Limb (tissue), 2 donors: ENCODE measurements at regions not wholly inside any gene's neighbourhood (a gene's known extent, or its start where the extent isn't known, plus 50 kb on each side); places are given as distances from the start of the nearest gene placed in this dataset.

Experiments
- DNase-seq, 2 donors: peaks; one replicate each; pipeline ENCODE4 v3.0.0-alpha.2; 2016; ENCODE audit errors: extremely low spot score in 2 of 2

GRCh38 chr4:98765771-98766170, 107.4 kb upstream of the TSPAN5 start:
- DNase-seq: no peak

GRCh38 chr4:98758182-98758581, 99.8 kb upstream of the TSPAN5 start:
- DNase-seq: no peak

DNA sequence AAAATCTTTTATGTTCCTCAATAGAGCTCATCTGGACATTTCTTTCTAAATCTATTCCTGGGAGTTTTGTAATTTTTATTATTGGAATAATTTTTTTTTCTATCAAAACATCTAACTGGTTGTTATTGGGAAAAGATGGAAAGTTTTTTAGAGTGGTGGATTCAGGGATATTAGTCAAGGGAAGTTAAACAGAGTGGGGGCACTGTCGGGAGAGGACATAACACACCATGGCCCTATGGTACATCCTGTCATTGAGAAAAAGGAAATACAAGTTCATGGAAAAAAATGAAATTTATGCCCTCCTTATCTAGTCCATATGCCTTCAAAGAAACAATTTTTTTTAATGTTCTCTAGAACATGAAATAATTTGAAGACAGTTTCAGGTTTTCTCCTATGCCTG, 96.3 kb upstream of the TSPAN5 start:
- DNase-seq: no peak

GRCh38 chr4:98749206-98749605, 90.8 kb upstream of the TSPAN5 start:
- no peak for DNase-seq

DNA sequence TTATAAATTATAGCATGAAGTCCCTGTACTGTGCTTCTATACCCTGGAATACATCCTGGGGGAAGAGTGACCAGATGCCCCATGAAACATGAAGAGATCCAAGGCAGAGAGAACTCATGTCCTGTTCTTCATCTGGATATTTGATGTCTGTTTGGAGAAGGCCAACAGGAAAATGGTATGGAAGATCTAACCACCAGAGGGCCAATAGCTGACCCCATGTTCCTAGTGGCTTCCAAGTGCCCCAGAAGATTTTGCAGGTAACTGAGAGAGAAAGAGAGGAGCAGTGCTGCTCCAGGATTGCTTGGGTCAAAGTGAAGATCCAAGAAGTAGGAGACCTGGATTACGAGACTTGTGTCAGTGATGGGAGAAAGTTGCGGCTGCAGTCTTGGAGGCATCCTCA, 90.2 kb upstream of the TSPAN5 start:
- no peak for DNase-seq

- DNase-seq: no peak
Measured at GRCh38 chr4:98747393-98748091, 89.1 kb upstream of the TSPAN5 start.

DNA sequence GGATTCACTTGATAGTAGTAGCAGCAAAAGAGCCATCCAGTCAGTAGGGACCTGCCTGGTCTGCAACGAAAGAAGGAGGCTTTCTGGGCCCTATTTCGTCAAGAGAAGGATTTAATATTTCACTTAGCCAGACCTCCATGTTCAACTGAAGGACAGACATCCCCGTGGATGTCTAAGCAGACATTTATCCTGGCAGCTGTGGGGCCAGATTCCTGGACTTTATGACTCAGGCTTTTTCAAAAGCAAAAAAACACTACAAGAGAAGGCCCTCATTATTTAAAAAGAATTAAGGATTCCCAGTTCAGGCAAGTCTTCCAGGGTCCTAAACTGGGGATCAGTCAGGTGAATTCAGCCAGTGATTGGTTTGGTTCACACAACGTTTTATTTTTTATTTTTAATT, 88.5 kb upstream of the TSPAN5 start:
- DNase-seq: no peak

DNA sequence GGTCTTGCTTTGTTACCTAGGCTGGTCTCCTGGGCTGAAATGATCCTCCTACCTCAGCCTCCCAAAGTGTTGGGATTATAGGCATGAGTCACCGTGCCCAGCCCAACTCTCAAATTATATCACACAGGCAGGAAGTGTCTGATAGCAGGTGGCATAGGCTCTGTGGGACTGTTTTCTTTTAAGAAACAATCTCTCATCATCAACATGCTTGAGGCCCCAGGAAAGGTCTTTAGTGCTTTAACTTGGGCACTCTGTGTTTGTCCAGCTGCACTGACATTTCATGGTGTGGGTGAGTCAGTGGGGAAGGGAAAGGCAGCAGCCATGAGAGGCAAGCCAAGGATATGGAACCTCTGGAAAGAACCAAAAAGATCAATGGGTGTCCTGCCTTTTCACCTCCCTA, 88.1 kb upstream of the TSPAN5 start:
- no peak for DNase-seq

DNA sequence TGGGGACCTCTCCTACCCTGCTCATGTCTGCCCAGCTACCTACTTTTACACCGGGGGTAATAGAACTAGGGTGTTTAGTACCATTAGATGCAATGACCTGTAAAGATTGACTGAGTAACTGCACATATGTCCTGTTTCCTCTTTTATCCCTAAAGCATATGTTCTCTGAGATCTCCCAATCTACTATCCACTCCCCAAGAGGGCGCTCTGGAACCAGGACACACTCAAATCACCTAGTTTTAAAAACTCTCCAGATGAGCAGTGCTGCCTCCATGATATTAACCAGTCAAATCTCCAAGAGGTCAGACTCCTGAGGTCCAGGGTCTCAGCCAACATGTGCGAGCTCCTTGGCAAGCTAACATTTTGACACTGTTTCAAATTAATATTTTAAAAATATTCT, 87.0 kb upstream of the TSPAN5 start:
- DNase-seq: no peak

- no peak for DNase-seq
Measured at GRCh38 chr4:98744372-98745150, 86.2 kb upstream of the TSPAN5 start.

DNA sequence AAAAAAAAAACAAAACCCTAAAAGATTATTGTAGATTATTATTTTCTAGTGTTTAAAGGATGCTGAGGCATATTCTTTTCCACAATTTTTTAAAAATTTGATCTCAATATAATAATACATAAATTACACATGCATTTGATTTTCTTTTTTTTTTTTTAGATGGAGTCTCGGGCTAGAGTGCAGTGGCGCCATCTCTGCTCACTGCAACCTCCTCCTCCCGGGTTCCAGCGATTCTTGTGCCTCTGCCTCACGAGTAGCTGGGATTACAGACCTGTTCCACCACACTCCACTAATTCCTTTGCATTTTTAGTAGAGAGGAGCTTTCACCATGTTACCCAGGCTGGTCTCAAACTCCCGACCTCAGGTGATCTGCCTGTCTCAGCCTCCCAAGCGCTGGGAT, 83.5 kb upstream of the TSPAN5 start:
- no peak for DNase-seq

DNA sequence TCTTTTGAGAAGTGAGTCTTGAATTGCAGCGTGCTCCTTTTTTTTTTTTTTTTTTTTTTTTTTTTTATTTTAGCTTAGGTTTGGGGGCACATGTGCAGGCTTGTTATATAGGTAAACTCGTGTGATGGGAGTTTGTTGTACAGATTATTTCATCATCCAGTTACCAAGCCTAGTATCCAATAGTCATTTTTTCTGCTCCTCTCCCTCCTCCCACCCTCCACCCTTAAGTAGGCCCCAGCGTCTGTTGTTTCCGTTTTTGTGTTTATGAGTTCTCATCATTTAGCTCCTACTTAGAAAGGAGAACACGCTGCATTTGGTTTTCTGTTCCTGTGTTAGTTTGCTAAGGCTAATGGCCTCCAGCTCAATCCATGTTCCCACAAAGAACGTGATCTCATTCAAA, 81.3 kb upstream of the TSPAN5 start:
- no peak for DNase-seq

DNA sequence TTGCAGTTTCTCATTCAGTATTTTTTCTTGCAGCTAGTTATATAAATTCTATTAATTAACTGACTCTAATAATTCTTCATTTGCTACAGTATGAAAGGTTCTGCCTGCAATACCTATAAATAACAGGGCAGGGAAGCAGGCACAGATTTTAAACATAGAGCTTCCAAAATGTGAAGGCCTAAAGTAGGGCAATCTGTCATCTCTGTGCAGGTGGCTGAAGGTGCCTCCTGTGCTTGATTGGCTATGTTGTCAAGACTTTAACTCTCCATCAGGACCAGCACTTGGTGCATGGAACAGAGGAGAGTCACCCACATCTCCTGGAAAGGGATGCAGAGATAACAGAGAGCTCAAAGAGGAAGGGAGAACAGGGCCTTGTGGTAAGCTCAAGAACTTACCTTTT, 75.2 kb upstream of the TSPAN5 start:
- DNase-seq: no peak

GRCh38 chr4:98728871-98729270, 70.5 kb upstream of the TSPAN5 start:
- DNase-seq: no peak

GRCh38 chr4:98728433-98728832, 70.0 kb upstream of the TSPAN5 start:
- no peak for DNase-seq

- DNase-seq: no peak
Measured at GRCh38 chr4:98722000-98722399, 63.6 kb upstream of the TSPAN5 start.

DNA sequence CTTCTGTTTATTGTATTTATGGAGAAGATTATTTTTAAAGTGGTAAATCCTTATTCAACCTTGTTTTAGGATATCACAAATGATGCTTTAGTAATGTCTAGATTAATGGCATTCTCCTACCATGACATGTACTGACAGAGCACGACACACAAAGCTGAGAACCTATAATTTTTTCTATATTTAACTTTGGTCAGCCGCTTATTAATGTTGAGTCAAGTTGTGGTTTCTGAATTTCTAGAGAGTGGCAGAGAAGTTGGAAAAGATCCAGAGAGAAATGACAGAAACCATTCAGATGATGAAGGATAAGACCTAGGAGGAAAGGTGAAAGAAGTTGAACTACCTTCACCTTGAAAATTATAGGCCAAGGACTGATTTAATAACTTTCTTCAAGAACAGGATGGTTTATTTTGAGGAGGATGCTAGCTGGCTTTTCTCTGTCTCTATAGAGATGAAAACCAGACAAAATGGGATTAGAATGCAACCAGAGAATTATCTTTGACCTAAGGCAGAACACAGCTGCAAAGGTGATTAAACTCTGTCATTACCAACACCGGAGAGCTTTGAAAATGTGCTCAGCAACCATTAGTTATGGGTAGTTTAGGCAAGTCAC, 62.6 kb upstream of the TSPAN5 start:
- DNase-seq: no peak

GRCh38 chr4:98716796-98717195, 58.4 kb upstream of the TSPAN5 start:
- no peak for DNase-seq

DNA sequence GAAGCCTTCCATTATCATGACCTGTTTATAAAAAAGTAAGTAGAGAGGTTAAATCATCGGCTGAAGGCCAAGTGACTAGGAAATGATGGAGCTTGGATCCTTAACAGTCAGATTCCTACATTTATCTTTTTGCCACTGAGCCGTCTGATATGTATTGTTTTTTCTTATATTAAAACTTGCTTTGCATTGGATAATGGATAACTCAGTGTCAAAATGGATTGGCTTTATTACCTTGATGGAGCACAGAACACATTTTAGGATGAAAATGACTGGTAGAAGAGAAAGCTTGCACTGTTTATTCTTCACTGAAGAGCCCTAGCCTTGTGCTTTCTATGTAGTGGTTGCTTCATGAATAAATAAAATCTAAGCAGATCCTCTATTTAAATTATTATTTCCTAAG, 54.2 kb upstream of the TSPAN5 start:
- DNase-seq: no peak

DNA sequence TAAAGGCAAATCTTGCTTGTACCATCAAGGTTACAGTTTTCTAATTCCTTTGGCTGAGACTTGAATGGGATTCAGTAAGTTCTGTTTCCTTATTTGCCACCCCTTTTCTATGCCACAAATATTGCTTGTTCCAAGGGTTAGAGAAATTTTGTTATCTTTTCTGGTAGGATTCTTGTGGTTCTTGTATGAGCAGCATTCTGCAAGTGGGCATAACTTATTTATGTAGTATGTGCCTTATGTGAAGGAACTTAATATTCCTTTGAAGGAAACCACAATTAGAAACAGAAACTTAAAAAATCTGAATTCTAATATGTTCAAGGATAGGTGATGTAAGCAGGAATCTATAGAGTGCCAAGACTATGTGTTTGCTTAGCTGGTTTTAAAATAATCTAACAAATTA, 53.1 kb upstream of the TSPAN5 start:
- no peak for DNase-seq

- no peak for DNase-seq
Measured at GRCh38 chr4:98710831-98711230, 52.4 kb upstream of the TSPAN5 start.
